HUES48 (cell line): ENCODE measurements at regions not wholly inside any gene's neighbourhood (a gene's known extent, or its start where the extent isn't known, plus 50 kb on each side); places are given as distances from the start of the nearest gene placed in this dataset.

Experiments used
- H3K27ac ChIP-seq: one replicate; pipeline ENCODE4 v1.7.0; 2013; ENCODE audit warnings: low read depth, low read length, inconsistent platforms
- H3K27me3 ChIP-seq: 2 replicates; pipeline ENCODE4 v1.6.1; 2013; ENCODE audit warnings: mild to moderate bottlenecking, low read length; ENCODE audit not compliant: control insufficient read depth, insufficient read depth
- H3K36me3 ChIP-seq: 2 replicates; pipeline ENCODE4 v1.6.1; 2013; ENCODE audit warnings: low read length; ENCODE audit not compliant: control insufficient read depth, insufficient read depth
- H3K4me1 ChIP-seq: 2 replicates; pipeline ENCODE4 v1.6.1; 2013; ENCODE audit warnings: mild to moderate bottlenecking, low read length; ENCODE audit not compliant: control insufficient read depth, insufficient read depth
- H3K4me3 ChIP-seq: 2 replicates; pipeline ENCODE4 v1.5.1; 2013; ENCODE audit warnings: mild to moderate bottlenecking, low read depth, low read length
- H3K9ac ChIP-seq: 2 replicates; pipeline ENCODE4 v1.6.1; 2013; ENCODE audit warnings: mild to moderate bottlenecking, low read depth, low read length, moderate library complexity
- H3K9me3 ChIP-seq: 2 replicates; pipeline ENCODE4 v1.6.1; 2013; ENCODE audit warnings: low read length; ENCODE audit not compliant: control insufficient read depth, insufficient read depth

GRCh38 chr10:44240584-44241205, 144.2 kb downstream of the CXCL12 start:
- no peaks in the 10 kb centered on the region for H3K9me3 ChIP-seq
- no peak overlapping the region for H3K4me3 ChIP-seq
- H3K27ac ChIP-seq, result no peak overlapping the region
- H3K4me1 ChIP-seq, result 0 out of 2 replicates have a peak, but pooled peaks cover 3% of the 10 kb centered on the region
- no peak overlapping the region for H3K9ac ChIP-seq
- no peaks in the 10 kb centered on the region for H3K36me3 ChIP-seq
- H3K27me3 ChIP-seq, result peaks cover 9% of the 10 kb centered on the region

GRCh38 chr10:44238212-44238611, 146.7 kb downstream of the CXCL12 start:
- Histone ChIP-seq H3K9me3 (no peaks in the 10 kb centered on the region), H3K27ac (no peak overlapping the region), H3K9ac (no peak overlapping the region), H3K4me3 (no peak overlapping the region), H3K27me3 (peaks cover 9% of the 10 kb centered on the region), H3K4me1 (peaks cover 10% of the 10 kb centered on the region), H3K36me3 (no peaks in the 10 kb centered on the region)

GRCh38 chr10:44237364-44238049, 147.4 kb downstream of the CXCL12 start:
- Histone ChIP-seq H3K9ac (no peak overlapping the region), H3K9me3 (no peaks in the 10 kb centered on the region), H3K4me1 (peaks cover 17% of the 10 kb centered on the region), H3K36me3 (no peaks in the 10 kb centered on the region), H3K4me3 (no peak overlapping the region), H3K27me3 (peaks cover 9% of the 10 kb centered on the region), H3K27ac (no peak overlapping the region)

- Histone ChIP-seq H3K36me3 (no peaks in the 10 kb centered on the region), H3K27ac (no peak overlapping the region), H3K9ac (no peak overlapping the region), H3K27me3 (no peaks in the 10 kb centered on the region; the same call in 1 of the 2 replicates), H3K4me1 (peaks cover 20% of the 10 kb centered on the region), H3K9me3 (no peaks in the 10 kb centered on the region), H3K4me3 (no peak overlapping the region)
Measured at GRCh38 chr10:44235363-44235762, 149.5 kb downstream of the CXCL12 start.

- no peaks in the 10 kb centered on the region for H3K9me3 ChIP-seq
- no peak overlapping the region for H3K9ac ChIP-seq
- peaks cover 20% of the 10 kb centered on the region for H3K4me1 ChIP-seq
- H3K4me3 ChIP-seq, result no peak overlapping the region; the same call in 1 of the 2 replicates
- peak overlapping the region; percentile 89 for H3K27ac ChIP-seq
- H3K27me3 ChIP-seq, result no peaks in the 10 kb centered on the region
- H3K36me3 ChIP-seq, result no peaks in the 10 kb centered on the region
Measured at GRCh38 chr10:44234483-44234875, 150.4 kb downstream of the CXCL12 start.

GRCh38 chr10:44233561-44234482, 151.1 kb downstream of the CXCL12 start:
- Histone ChIP-seq H3K9ac (peak overlapping the region; percentile 40; the same call in 1 of the 2 replicates), H3K36me3 (no peaks in the 10 kb centered on the region)

GRCh38 chr10:44217274-44217820, 167.6 kb downstream of the CXCL12 start:
- Histone ChIP-seq H3K4me1 (no peaks in the 10 kb centered on the region), H3K36me3 (no peaks in the 10 kb centered on the region), H3K27ac (no peak overlapping the region), H3K4me3 (no peak overlapping the region), H3K9ac (no peak overlapping the region), H3K9me3 (peaks cover 22% of the 10 kb centered on the region), H3K27me3 (no peaks in the 10 kb centered on the region)

More at GRCh38 chr10:44233561-44234482, 151.1 kb downstream of the CXCL12 start:
- Histone ChIP-seq H3K4me1 (peaks cover 20% of the 10 kb centered on the region), H3K9me3 (no peaks in the 10 kb centered on the region), H3K27ac (peak overlapping the region; percentile 89), H3K4me3 (peak overlapping the region; percentile 49), H3K27me3 (no peaks in the 10 kb centered on the region)

GRCh38 chr10:44216073-44216472, 168.8 kb downstream of the CXCL12 start:
- Histone ChIP-seq H3K9me3 (peaks cover 22% of the 10 kb centered on the region), H3K27ac (no peak overlapping the region), H3K36me3 (no peaks in the 10 kb centered on the region), H3K9ac (no peak overlapping the region), H3K4me3 (no peak overlapping the region), H3K4me1 (no peaks in the 10 kb centered on the region), H3K27me3 (no peaks in the 10 kb centered on the region)

- no peak overlapping the region for H3K4me3 ChIP-seq
- peaks cover 8% of the 10 kb centered on the region for H3K9me3 ChIP-seq
- no peak overlapping the region for H3K9ac ChIP-seq
- H3K36me3 ChIP-seq, result no peaks in the 10 kb centered on the region
- no peak overlapping the region for H3K27ac ChIP-seq
- H3K4me1 ChIP-seq, result peaks cover 9% of the 10 kb centered on the region; the same call in 1 of the 2 replicates
- no peaks in the 10 kb centered on the region for H3K27me3 ChIP-seq
Measured at GRCh38 chr10:44209811-44210210, 175.1 kb downstream of the CXCL12 start.

- H3K9ac ChIP-seq, result no peak overlapping the region
- no peak overlapping the region for H3K27ac ChIP-seq
- H3K4me1 ChIP-seq, result peaks cover 9% of the 10 kb centered on the region; the same call in 1 of the 2 replicates
- H3K36me3 ChIP-seq, result no peaks in the 10 kb centered on the region
- H3K27me3 ChIP-seq, result no peaks in the 10 kb centered on the region
- H3K9me3 ChIP-seq, result no peaks in the 10 kb centered on the region
- H3K4me3 ChIP-seq, result no peak overlapping the region
Measured at GRCh38 chr10:44207160-44207559, 177.7 kb downstream of the CXCL12 start.
